ENCODE measurements at regions not wholly inside any gene's neighbourhood (a gene's known extent, or its start where the extent isn't known, plus 50 kb on each side); places are given as distances from the start of the nearest gene placed in this dataset.

DNA sequence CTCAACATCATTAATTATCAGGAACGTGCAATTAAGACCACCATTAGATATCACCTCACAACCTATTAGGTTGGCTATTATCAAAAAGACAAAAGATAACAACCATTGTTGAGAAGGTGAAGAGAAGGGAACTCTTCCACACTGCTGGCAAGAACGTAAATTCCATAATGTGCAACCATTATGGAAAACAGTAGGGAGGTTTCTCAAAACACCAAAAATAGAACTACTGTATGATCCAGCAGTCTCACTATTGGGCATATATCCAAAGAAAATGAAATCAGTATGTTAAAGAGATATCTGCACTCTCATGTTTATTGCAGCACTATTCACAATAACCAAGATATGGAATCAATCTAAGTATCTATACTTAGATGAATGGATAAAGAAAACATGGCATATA is 51.6 kb upstream of the OR4E1 start:
- no peak for DNase-seq
- ChIA-PET POLR2A (ENCODE audit: unreplicated experiment) (interaction anchor here (0.6 to 0.8 kb wide), 2 partner anchors 16 to 122 kb away, joined by 6 to 8 read pairs; no protein-coding TSS in a partner anchor), CTCF (no interaction called here)
- H3K79me2 ChIP-seq (ENCODE audit: low read depth): no peaks in the 10 kb centered on the region
- H3F3A ChIP-seq (ENCODE audit: insufficient read depth, low read depth): no peaks in the 10 kb centered on the region
- no peaks in the 10 kb centered on the region for H3K9me2 ChIP-seq (ENCODE audit: insufficient read depth)
- TF ChIP-seq EZH2 (IDR thresholded peaks at IDR 0.05; ENCODE audit: low read depth): no peak
- TF ChIP-seq, protein P1, sequence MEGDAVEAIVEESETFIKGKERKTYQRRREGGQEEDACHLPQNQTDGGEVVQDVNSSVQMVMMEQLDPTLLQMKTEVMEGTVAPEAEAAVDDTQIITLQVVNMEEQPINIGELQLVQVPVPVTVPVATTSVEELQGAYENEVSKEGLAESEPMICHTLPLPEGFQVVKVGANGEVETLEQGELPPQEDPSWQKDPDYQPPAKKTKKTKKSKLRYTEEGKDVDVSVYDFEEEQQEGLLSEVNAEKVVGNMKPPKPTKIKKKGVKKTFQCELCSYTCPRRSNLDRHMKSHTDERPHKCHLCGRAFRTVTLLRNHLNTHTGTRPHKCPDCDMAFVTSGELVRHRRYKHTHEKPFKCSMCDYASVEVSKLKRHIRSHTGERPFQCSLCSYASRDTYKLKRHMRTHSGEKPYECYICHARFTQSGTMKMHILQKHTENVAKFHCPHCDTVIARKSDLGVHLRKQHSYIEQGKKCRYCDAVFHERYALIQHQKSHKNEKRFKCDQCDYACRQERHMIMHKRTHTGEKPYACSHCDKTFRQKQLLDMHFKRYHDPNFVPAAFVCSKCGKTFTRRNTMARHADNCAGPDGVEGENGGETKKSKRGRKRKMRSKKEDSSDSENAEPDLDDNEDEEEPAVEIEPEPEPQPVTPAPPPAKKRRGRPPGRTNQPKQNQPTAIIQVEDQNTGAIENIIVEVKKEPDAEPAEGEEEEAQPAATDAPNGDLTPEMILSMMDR (conservative IDR thresholded peaks at IDR 0.05): no peak
- BruUV-seq (replicated peaks): no TSS peak
- no peak overlapping the region for H3K4me3 ChIP-seq
- no peaks in the 10 kb centered on the region for H4K20me1 ChIP-seq (ENCODE audit: insufficient read depth)
- H3K9me3 ChIP-seq (ENCODE audit: insufficient read depth, low read depth): no peaks in the 10 kb centered on the region
- H3K36me3 ChIP-seq (ENCODE audit: low read depth): no peaks in the 10 kb centered on the region
- no peak overlapping the region for H3K4me2 ChIP-seq
- intact Hi-C loops (cut with micrococcal nuclease; ENCODE audit: unreplicated experiment): no loop called here
- no peak overlapping the region for H3K27ac ChIP-seq
- no peaks in the 10 kb centered on the region for H3K27me3 ChIP-seq (ENCODE audit: insufficient read depth, low read depth)
- H3K4me1 ChIP-seq (replicated peaks; ENCODE audit: insufficient read depth): no peaks in the 10 kb centered on the region
- H2AFZ ChIP-seq: no peak overlapping the region

DNA sequence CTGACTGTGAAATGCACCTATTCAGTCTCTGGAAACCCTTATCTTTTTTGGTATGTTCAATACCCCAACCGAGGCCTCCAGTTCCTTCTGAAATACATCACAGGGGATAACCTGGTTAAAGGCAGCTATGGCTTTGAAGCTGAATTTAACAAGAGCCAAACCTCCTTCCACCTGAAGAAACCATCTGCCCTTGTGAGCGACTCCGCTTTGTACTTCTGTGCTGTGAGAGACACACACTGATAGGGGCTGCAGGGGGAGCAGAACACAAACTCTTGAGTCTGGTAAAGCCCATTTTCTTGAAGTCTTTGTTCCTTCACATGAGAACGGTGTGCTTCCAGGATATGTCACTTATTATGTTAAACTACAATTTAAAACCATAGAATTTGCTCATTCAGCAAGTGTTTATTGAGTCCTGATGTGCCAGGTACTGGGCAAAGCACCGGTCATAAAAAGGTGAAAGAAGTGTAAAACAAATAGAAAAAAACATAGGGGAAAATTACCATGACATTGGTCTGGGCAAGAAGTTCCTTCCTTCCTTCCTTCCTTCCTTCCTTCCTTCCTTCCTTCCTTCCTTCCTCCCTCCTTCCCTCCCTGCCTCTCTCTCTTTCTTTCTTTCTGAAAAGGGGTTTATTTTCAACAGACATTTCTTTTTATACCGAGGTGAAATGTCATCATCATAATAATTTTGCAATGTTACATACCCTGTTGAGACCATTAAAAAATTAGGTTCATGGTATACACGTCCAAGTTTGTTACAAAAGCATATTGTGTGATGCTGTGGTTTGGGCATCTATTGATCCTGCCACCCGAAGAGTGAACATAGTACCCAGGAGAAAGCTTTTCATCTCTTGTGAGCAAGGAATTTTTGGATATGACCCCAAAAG is 50.7 kb upstream of the OR4E1 start:
- no peak for DNase-seq
- POLR2A ChIA-PET (ENCODE audit: unreplicated experiment): no interaction called here
- BruUV-seq (replicated peaks): no TSS peak
- no peaks in the 10 kb centered on the region for H3K36me3 ChIP-seq (ENCODE audit: low read depth)
- no peak overlapping the region for H2AFZ ChIP-seq
- no peaks in the 10 kb centered on the region for H3K9me3 ChIP-seq (ENCODE audit: insufficient read depth, low read depth)
- H4K20me1 ChIP-seq (ENCODE audit: insufficient read depth): no peaks in the 10 kb centered on the region
- H3K4me3 ChIP-seq: no peak overlapping the region
- no peaks in the 10 kb centered on the region for H3K27me3 ChIP-seq (ENCODE audit: insufficient read depth, low read depth)
- CTCF ChIA-PET: interaction anchor here (0.5 kb wide), 1 partner anchor 617 kb away, joined by 11 read pairs; no protein-coding TSS in a partner anchor
- H3K27ac ChIP-seq: no peak overlapping the region
- no peaks in the 10 kb centered on the region for H3K79me2 ChIP-seq (ENCODE audit: low read depth)
- TF ChIP-seq, protein P1 (conservative IDR thresholded peaks at IDR 0.05): no peak
- no peak for TF ChIP-seq EZH2 (IDR thresholded peaks at IDR 0.05; ENCODE audit: low read depth)
- intact Hi-C loops (cut with micrococcal nuclease; ENCODE audit: unreplicated experiment): no loop called here
- no peaks in the 10 kb centered on the region for H3K9me2 ChIP-seq (ENCODE audit: insufficient read depth)
- no peak overlapping the region for H3K4me2 ChIP-seq
- H3K4me1 ChIP-seq (replicated peaks; ENCODE audit: insufficient read depth): no peaks in the 10 kb centered on the region
- no peaks in the 10 kb centered on the region for H3F3A ChIP-seq (ENCODE audit: insufficient read depth, low read depth)

DNA sequence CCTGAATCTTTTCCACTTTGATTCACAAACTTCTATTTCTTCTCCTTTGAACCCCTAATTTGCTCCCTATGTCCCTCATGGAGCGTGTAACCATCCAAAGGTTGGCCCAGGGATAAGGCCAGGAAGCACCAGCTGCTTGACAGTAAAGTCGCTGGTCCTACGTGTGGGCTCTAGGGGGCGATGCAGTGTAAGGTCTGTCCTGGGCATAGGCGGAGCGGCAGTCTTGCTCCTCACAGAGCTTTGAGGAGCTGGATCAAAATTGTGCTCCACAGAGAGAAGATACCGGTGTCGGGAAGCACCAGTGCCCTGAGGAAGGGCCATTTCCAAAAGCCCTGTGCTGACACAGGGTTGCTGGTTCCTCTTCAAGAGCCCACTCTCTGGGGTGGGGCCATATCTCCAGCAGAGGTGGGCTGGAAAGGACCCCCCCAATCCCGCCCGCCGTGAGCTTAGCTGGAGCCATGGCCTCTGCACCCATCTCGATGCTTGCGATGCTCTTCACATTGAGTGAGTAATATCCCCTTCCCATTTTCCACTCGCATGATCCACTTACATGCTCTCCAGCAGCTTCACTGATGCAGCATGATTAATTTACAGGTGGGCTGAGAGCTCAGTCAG is 49.9 kb upstream of the OR4E1 start:
- BruUV-seq (replicated peaks): no TSS peak
- no peaks in the 10 kb centered on the region for H3K36me3 ChIP-seq (ENCODE audit: low read depth)
- H3K4me2 ChIP-seq: no peak overlapping the region
- H3K27me3 ChIP-seq (ENCODE audit: insufficient read depth, low read depth): no peaks in the 10 kb centered on the region
- no peak overlapping the region for H2AFZ ChIP-seq
- no peaks in the 10 kb centered on the region for H3K9me3 ChIP-seq (ENCODE audit: insufficient read depth, low read depth)
- no peaks in the 10 kb centered on the region for H3K79me2 ChIP-seq (ENCODE audit: low read depth)
- peak in 1 of 2 experiments; percentile 4 for DNase-seq
- POLR2A ChIA-PET (ENCODE audit: unreplicated experiment): no interaction called here
- no peak overlapping the region for H3K4me3 ChIP-seq
- CTCF ChIA-PET: interaction anchor here (0.5 kb wide), 1 partner anchor 618 kb away, joined by 11 read pairs; no protein-coding TSS in a partner anchor
- no peaks in the 10 kb centered on the region for H3K4me1 ChIP-seq (replicated peaks; ENCODE audit: insufficient read depth)
- intact Hi-C loops (cut with micrococcal nuclease; ENCODE audit: unreplicated experiment): no loop called here
- no peaks in the 10 kb centered on the region for H3F3A ChIP-seq (ENCODE audit: insufficient read depth, low read depth)
- no peak overlapping the region for H3K27ac ChIP-seq
- TF ChIP-seq, protein P1 (conservative IDR thresholded peaks at IDR 0.05): no peak
- TF ChIP-seq EZH2 (IDR thresholded peaks at IDR 0.05; ENCODE audit: low read depth): no peak
- H3K9me2 ChIP-seq (ENCODE audit: insufficient read depth): no peaks in the 10 kb centered on the region
- H4K20me1 ChIP-seq (ENCODE audit: insufficient read depth): no peaks in the 10 kb centered on the region

Measured in PC-9 (cell line).